ENCODE measurements at regions not wholly inside any gene's neighbourhood (a gene's known extent, or its start where the extent isn't known, plus 50 kb on each side); places are given as distances from the start of the nearest gene placed in this dataset.
"Not testable (repeated sequence)": the region's sequence is repeated elsewhere in the genome, so short reads cannot be mapped to it uniquely, and the experiment has no call there.

DNA sequence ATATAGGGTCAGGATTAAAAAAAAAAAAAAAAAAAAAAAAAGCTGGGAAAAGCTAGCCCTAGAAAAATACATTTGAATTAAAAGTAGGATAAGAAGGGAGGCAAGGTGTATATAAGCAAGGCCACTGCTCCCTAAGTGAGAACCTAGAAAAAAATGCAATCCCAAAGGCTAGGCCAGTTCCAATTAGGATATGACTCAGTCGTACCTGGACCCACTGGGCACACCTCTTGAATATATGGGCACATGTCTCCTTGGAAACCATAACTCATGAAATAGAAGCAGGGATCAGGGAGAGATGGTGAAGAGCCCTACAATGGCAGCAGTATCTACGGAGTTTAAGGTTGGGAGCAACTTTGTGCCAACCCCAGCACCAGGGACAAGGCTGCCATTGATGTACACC, 314.1 kb upstream of the IL12A start:
- H3K9me3 Mint-ChIP-seq: peaks cover 0 to 3% of the 10 kb centered on the region in 2 donors
- no peaks in the 10 kb centered on the region for H3K36me3 ChIP-seq (ENCODE audit: control insufficient read depth, insufficient read depth, low read length)
- DNase-seq (no peak), ATAC-seq (no peak)
- no peaks in the 10 kb centered on the region for H3K36me3 Mint-ChIP-seq
- no peak overlapping the region for H3K27ac ChIP-seq (ENCODE audit: low read length)
- no peaks in the 10 kb centered on the region for H3K9me3 ChIP-seq (ENCODE audit: control insufficient read depth, insufficient read depth, low read length)
- no peak overlapping the region for H3K27ac Mint-ChIP-seq
- H3K27me3 Mint-ChIP-seq (ENCODE audit: low read depth in 2 of 2): no peaks in the 10 kb centered on the region
- no peaks in the 10 kb centered on the region for H3K27me3 ChIP-seq (ENCODE audit: control insufficient read depth, insufficient read depth, low read length)
- H3K4me1 ChIP-seq (ENCODE audit: control insufficient read depth, insufficient read depth, low read length): no peaks in the 10 kb centered on the region
- TF ChIP-seq, protein P1, sequence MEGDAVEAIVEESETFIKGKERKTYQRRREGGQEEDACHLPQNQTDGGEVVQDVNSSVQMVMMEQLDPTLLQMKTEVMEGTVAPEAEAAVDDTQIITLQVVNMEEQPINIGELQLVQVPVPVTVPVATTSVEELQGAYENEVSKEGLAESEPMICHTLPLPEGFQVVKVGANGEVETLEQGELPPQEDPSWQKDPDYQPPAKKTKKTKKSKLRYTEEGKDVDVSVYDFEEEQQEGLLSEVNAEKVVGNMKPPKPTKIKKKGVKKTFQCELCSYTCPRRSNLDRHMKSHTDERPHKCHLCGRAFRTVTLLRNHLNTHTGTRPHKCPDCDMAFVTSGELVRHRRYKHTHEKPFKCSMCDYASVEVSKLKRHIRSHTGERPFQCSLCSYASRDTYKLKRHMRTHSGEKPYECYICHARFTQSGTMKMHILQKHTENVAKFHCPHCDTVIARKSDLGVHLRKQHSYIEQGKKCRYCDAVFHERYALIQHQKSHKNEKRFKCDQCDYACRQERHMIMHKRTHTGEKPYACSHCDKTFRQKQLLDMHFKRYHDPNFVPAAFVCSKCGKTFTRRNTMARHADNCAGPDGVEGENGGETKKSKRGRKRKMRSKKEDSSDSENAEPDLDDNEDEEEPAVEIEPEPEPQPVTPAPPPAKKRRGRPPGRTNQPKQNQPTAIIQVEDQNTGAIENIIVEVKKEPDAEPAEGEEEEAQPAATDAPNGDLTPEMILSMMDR (IDR thresholded peaks at IDR 0.05): no peak
- H3K4me3 ChIP-seq (ENCODE audit: low read length): no peak overlapping the region
- WGBS (ENCODE audit: insufficient coverage): 87% methylated on average over 2 of the region's 2 CpGs
- intact Hi-C loops (cut with micrococcal nuclease): no loop called here
- H3K4me1 Mint-ChIP-seq: no peaks in the 10 kb centered on the region
- no peak overlapping the region for H3K4me3 Mint-ChIP-seq

DNA sequence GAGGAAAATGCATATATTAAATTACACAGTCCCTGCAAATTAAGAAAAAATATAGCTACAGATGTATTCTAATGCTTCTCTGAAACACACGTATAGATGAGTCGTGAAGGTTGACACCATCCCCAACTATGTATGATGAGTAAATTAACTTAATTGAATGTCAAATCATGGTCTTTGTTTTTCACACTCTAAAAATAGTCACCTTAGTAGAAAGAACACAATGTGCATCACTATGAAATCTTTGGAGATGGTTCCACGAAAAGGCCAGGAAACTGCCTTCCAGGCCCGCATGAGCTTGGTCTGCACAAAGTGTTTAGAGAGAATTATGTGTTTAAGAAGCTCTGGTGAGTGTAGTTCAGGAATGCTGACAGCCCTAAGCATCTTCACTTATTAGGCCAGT, 313.4 kb upstream of the IL12A start:
- Histone ChIP-seq H3K4me1 (ENCODE audit: control insufficient read depth, insufficient read depth, low read length) (no peaks in the 10 kb centered on the region), H3K27ac (ENCODE audit: low read length) (no peak overlapping the region), H3K9me3 (ENCODE audit: control insufficient read depth, insufficient read depth, low read length) (no peaks in the 10 kb centered on the region), H3K36me3 (ENCODE audit: control insufficient read depth, insufficient read depth, low read length) (no peaks in the 10 kb centered on the region), H3K27me3 (ENCODE audit: control insufficient read depth, insufficient read depth, low read length) (no peaks in the 10 kb centered on the region), H3K4me3 (ENCODE audit: low read length) (no peak overlapping the region)
- DNase-seq (no peak), ATAC-seq (no peak)
- Mint-ChIP-seq H3K27ac (no peak overlapping the region), H3K36me3 (no peaks in the 10 kb centered on the region), H3K27me3 (ENCODE audit: low read depth in 2 of 2) (no peaks in the 10 kb centered on the region), H3K4me3 (no peak overlapping the region), H3K4me1 (no peaks in the 10 kb centered on the region), H3K9me3 (peaks cover 3 to 4% of the 10 kb centered on the region in 2 donors)
- 92% methylated on average over 2 of the region's 4 CpGs for WGBS (ENCODE audit: insufficient coverage)
- TF ChIP-seq, protein P1 (IDR thresholded peaks at IDR 0.05): no peak
- intact Hi-C loops (cut with micrococcal nuclease): no loop called here

DNA sequence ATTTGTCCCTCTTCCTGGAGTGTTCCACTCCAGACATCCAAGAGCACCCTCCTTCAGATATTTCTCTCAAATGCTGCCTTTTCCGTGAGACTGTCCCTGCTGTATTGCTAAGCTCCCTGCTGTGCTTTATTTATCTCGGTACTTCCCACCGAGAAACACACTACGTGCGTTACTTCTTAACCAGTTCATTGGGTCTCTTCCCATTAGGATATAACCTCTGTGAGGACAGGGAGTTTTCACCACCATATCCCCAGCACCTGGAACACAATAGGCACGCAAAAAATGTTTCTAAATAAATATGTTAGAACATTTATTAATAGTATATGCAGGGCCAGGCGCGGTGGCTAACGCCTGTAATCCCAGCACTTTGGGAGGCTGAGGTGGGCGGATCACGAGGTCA, 308.7 kb upstream of the IL12A start:
- intact Hi-C loops (cut with micrococcal nuclease): no loop called here
- ATAC-seq: no peak
- Histone ChIP-seq H3K36me3 (ENCODE audit: control insufficient read depth, insufficient read depth, low read length) (no peaks in the 10 kb centered on the region), H3K27ac (ENCODE audit: low read length) (no peak overlapping the region), H3K27me3 (ENCODE audit: control insufficient read depth, insufficient read depth, low read length) (no peaks in the 10 kb centered on the region), H3K4me1 (ENCODE audit: control insufficient read depth, insufficient read depth, low read length) (no peaks in the 10 kb centered on the region), H3K4me3 (ENCODE audit: low read length) (no peak overlapping the region), H3K9me3 (ENCODE audit: control insufficient read depth, insufficient read depth, low read length) (no peaks in the 10 kb centered on the region)
- H3K4me3 Mint-ChIP-seq: no peak overlapping the region
- TF ChIP-seq, protein P1 (IDR thresholded peaks at IDR 0.05): no peak
- no peak for DNase-seq
- no peaks in the 10 kb centered on the region for H3K4me1 Mint-ChIP-seq
- H3K36me3 Mint-ChIP-seq: no peaks in the 10 kb centered on the region
- H3K27ac Mint-ChIP-seq: no peak overlapping the region
- peaks cover 3 to 4% of the 10 kb centered on the region in 2 donors for H3K9me3 Mint-ChIP-seq
- H3K27me3 Mint-ChIP-seq (ENCODE audit: low read depth in 2 of 2): no peaks in the 10 kb centered on the region
- 85% methylated on average over 10 of the region's 11 CpGs for WGBS (ENCODE audit: insufficient coverage)

DNA sequence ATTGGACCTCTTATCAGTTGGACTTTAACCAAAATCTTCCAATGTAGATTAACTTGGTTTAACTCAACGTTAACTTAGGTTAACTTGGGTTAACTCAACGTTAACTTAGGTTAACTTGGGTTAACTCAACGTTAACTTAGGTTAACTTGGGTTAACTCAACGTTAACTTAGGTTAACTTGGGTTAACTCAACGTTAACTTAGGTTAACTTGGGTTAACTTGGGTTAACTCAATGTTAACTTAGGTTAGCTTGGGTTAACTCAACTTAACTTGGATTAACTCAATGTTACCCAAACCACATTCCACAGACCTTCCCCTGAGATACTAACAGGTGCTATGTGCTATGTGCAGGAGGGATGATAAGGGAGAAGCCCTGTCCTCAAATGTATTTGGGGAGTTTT, 306.9 kb upstream of the IL12A start:
- DNase-seq; H3K4me1 ChIP-seq (ENCODE audit: control insufficient read depth, insufficient read depth, low read length); ATAC-seq; H3K36me3 ChIP-seq (ENCODE audit: control insufficient read depth, insufficient read depth, low read length); H3K27ac ChIP-seq (ENCODE audit: low read length); H3K27me3 ChIP-seq (ENCODE audit: control insufficient read depth, insufficient read depth, low read length); H3K27ac Mint-ChIP-seq; H3K36me3 Mint-ChIP-seq; H3K27me3 Mint-ChIP-seq (ENCODE audit: low read depth in 2 of 2); H3K4me3 Mint-ChIP-seq; H3K4me1 Mint-ChIP-seq; H3K9me3 Mint-ChIP-seq; H3K4me3 ChIP-seq (ENCODE audit: low read length); H3K9me3 ChIP-seq (ENCODE audit: control insufficient read depth, insufficient read depth, low read length); intact Hi-C loops (cut with micrococcal nuclease): not testable (repeated sequence)
- WGBS (ENCODE audit: insufficient coverage): 73% methylated on average over 2 of the region's 5 CpGs

All from natural killer cell (primary cell).